IMR-90 (cell line): ENCODE measurements at regions not wholly inside any gene's neighbourhood (a gene's known extent, or its start where the extent isn't known, plus 50 kb on each side); places are given as distances from the start of the nearest gene placed in this dataset.

ENCODE experiments used
- BHLHE40 ChIP-seq: fragments of 150-350 bp; IDR thresholded peaks from 2 replicates; pipeline ENCODE4 v1.6.1; 2016; ENCODE audit warnings: mild to moderate bottlenecking, low read depth, low read length
- CEBPB ChIP-seq: IDR thresholded peaks from 2 replicates; pipeline ENCODE4 v1.6.1; 2012; ENCODE audit warnings: low read depth, low read length, improper control_type of control experiment
- CTCF ChIP-seq: conservative IDR thresholded peaks from 2 replicates; pipeline ENCODE4 v1.5.1; 2012; ENCODE audit warnings: mild to moderate bottlenecking, low read depth, low read length, improper control_type of control experiment
- MAZ ChIP-seq: IDR thresholded peaks from 2 replicates; pipeline ENCODE4 v1.6.1; 2012; ENCODE audit warnings: low read depth, mild to moderate bottlenecking, low read length, improper control_type of control experiment, moderate library complexity, borderline replicate concordance
- MXI1 ChIP-seq: IDR thresholded peaks from 2 replicates; pipeline ENCODE4 v1.6.1; 2012; ENCODE audit warnings: low read depth, mild to moderate bottlenecking, low read length, moderate library complexity, borderline replicate concordance
- POLR2A ChIP-seq: IDR thresholded peaks from 2 replicates; pipeline ENCODE4 v1.6.1; 2012; ENCODE audit warnings: mild to moderate bottlenecking, low read depth, low read length
- RAD21 ChIP-seq: IDR thresholded peaks from 2 replicates; pipeline ENCODE4 v1.6.1; 2012; ENCODE audit warnings: low read length, improper control_type of control experiment
- RCOR1 ChIP-seq: IDR thresholded peaks from 2 replicates; pipeline ENCODE4 v1.6.1; 2012; ENCODE audit warnings: mild to moderate bottlenecking, low read length, improper control_type of control experiment; ENCODE audit not compliant: insufficient replicate concordance
- RFX5 ChIP-seq: IDR thresholded peaks from 2 replicates; pipeline ENCODE4 v1.8.0; 2012; ENCODE audit warnings: low read depth, mild to moderate bottlenecking, low read length, moderate library complexity
- SMC3 ChIP-seq: fragments of 150-350 bp; IDR thresholded peaks from 2 replicates; pipeline ENCODE4 v1.6.1; 2016; ENCODE audit warnings: low read depth, mild to moderate bottlenecking, antibody characterized with exemption, low read length, moderate library complexity
- USF2 ChIP-seq: fragments of 150-350 bp; IDR thresholded peaks from 2 replicates; pipeline ENCODE4 v1.6.1; 2017; ENCODE audit warnings: mild to moderate bottlenecking, antibody characterized with exemption, low read length, low read depth

- TF ChIP-seq POLR2A: no peak
- TF ChIP-seq CTCF: no peak
- no peak for TF ChIP-seq USF2
- TF ChIP-seq BHLHE40: no peak
- no peak for TF ChIP-seq RFX5
- TF ChIP-seq SMC3: no peak
- TF ChIP-seq CEBPB: no peak
- TF ChIP-seq MXI1: no peak
- no peak for TF ChIP-seq MAZ
- TF ChIP-seq RAD21: no peak
- no peak for TF ChIP-seq RCOR1
Observed at GRCh38 chr2:71882236-71882946, 265.3 kb downstream of the CYP26B1 start.
